Fibroblast of pulmonary artery (primary cell): ENCODE measurements at regions not wholly inside any gene's neighbourhood (a gene's known extent, or its start where the extent isn't known, plus 50 kb on each side); places are given as distances from the start of the nearest gene placed in this dataset.
"Not testable (repeated sequence)": the region's sequence is repeated elsewhere in the genome, so short reads cannot be mapped to it uniquely, and the experiment has no call there.

Experiments used
- DNase-seq: peaks from one replicate; pipeline ENCODE4 v3.0.0-alpha.2; 2010; ENCODE audit warnings: low read depth
- H3K4me3 ChIP-seq: replicated peaks from 2 replicates; pipeline ENCODE4 v1.5.1; 2011; ENCODE audit warnings: low read depth, mild to moderate bottlenecking, control low read depth, low read length, moderate library complexity
- TF ChIP-seq, protein P1 (sequence below): IDR thresholded peaks from 2 replicates; pipeline ENCODE4 v1.5.1; 2011; ENCODE audit warnings: mild to moderate bottlenecking, control low read depth, low read length, inconsistent platforms; ENCODE audit errors: missing control alignments

DNA sequence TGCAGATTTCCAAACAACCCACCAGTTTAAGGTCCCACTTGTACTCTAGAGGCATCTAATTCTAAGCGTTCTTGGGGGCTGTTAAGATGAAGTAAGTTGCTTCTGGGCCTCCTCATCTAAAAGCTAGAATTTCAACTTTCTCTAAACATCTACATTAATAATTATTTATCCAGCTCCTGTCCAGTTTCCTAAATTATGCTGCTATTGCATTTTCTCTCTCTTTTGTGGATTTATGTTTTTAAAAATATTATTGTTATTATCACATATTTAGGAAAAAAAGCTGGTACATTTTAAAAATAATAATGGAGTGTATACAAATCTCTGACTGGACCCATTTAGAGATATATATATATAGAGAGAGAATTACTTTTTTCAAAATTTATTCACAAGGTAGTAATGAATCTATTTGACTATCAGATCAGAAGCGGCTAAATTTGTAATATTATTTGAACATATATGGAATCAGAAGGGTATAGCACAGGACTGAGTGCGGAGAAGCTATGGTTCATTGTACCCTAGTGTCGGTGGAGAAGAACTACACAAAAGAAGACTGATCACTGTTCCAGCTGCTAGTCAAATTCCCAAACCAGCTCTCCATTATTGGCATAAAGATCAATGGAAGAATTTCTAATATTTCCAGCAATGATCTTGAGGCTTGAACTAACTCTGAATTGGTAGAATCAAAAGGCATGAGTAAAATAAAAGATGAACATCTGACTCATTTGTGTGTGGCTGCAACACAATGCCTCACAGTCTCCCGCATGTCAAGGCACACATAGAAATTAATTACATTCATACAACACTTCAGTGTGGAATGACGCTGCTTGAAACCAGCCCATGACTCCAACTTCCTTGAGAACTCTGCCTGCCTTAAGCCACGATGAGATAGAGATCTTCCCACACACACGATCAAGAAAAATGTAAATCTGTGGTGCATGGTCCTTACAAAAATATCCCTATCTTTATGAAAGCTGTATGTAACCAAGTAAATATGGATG lies 433.4 kb upstream of the OR4E1 start:
- TF ChIP-seq, protein P1, sequence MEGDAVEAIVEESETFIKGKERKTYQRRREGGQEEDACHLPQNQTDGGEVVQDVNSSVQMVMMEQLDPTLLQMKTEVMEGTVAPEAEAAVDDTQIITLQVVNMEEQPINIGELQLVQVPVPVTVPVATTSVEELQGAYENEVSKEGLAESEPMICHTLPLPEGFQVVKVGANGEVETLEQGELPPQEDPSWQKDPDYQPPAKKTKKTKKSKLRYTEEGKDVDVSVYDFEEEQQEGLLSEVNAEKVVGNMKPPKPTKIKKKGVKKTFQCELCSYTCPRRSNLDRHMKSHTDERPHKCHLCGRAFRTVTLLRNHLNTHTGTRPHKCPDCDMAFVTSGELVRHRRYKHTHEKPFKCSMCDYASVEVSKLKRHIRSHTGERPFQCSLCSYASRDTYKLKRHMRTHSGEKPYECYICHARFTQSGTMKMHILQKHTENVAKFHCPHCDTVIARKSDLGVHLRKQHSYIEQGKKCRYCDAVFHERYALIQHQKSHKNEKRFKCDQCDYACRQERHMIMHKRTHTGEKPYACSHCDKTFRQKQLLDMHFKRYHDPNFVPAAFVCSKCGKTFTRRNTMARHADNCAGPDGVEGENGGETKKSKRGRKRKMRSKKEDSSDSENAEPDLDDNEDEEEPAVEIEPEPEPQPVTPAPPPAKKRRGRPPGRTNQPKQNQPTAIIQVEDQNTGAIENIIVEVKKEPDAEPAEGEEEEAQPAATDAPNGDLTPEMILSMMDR = no peak
- DNase-seq = no peak
- no peak overlapping the region for H3K4me3 ChIP-seq

DNA sequence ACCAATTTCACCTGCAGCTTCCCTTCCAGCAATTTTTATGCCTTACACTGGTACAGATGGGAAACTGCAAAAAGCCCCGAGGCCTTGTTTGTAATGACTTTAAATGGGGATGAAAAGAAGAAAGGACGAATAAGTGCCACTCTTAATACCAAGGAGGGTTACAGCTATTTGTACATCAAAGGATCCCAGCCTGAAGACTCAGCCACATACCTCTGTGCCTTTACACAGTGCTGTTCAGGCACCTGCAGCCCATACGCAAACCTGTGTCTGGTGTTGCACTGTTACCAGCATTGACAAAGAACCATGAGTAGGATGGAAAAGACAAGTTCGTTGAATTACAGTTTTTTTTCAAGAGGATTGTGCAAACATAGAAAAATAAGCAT lies 432.0 kb upstream of the OR4E1 start:
- DNase-seq = no peak
- TF ChIP-seq, protein P1 = no peak
- no peak overlapping the region for H3K4me3 ChIP-seq

DNA sequence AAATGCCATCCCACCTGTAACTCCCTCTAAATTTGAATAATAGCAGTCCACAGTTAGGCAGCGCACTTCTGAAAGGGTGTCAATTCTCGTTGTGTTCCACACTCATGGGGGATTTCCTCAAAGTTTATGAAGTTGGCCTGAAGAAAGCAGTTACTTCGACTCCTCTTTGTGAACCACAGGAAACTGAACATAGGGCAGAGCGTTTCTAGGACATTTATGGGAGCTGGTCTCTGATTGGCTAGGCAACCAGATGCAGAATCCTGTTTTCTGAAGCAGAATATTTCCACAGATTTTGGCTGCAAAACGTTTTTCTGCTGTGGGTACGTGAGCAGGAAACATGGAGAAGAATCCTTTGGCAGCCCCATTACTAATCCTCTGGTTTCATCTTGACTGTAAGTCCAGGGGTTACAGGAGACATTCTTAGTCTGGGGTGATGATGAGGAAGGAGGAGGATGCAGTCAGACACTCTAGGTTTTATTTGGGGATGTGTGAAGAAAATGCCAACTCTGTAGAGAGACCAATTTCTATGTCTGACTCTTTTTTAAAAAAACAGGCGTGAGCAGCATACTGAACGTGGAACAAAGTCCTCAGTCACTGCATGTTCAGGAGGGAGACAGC lies 431.5 kb upstream of the OR4E1 start:
- DNase-seq = no peak
- TF ChIP-seq, protein P1 = no peak
- H3K4me3 ChIP-seq = no peak overlapping the region

DNA sequence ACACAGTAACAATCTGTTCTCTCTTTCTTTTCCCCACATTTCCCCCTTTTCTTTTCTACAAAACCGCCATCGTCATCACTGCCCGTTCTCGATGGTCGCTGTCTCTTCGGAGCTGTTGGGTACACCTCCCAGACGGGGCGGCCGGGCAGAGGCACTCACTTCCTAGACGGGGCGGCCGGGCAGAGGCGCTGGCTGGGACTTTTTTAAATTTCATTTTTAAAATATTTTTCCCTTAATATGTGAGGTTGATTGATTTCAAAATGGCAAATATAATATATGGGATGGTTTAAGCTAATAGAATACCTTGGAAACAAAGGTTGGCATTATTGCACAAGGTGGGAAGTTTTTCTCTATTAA lies 427.1 kb upstream of the OR4E1 start:
- not testable (repeated sequence) for H3K4me3 ChIP-seq, DNase-seq

DNA sequence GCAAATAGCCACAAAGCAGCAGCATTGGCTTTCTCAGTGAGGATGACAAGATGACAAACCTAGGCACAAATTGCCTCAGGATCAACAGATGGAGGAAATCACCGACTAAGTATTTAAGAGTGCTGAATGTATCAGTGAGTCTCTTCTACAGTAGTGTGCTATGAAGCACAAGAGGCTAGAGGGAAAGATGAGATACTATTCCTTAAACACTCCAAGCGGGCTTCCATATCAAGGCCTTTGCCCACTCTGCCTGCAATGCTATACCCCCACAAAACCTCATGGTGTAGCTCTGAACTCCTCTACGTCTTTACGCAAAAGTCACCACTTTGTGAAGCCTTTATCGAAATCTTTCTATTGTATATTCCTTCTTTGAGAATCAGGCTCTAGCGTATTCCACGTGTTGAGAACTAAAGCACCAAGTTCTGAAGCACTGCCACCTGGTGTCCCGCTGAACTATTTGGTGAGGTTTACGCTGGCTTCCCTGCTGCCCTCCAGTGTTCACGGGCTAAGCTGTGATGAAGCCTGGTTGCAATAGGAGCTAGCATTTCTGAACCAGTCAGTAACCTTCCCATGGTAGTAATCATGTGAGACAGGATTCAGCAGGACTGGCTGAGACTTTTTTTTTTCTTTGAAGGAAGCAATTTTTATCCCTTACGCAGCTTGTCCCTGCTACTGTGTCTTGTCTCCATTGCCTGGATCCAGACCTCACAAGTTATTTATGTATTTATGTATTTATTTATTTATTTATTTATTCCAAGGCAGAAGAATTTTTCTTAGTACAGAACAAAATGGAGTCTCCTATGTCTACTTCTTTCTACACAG lies 426.5 kb upstream of the OR4E1 start:
- TF ChIP-seq, protein P1 = peak; percentile 48
- DNase-seq = peak; percentile 53
- no peak overlapping the region for H3K4me3 ChIP-seq

DNA sequence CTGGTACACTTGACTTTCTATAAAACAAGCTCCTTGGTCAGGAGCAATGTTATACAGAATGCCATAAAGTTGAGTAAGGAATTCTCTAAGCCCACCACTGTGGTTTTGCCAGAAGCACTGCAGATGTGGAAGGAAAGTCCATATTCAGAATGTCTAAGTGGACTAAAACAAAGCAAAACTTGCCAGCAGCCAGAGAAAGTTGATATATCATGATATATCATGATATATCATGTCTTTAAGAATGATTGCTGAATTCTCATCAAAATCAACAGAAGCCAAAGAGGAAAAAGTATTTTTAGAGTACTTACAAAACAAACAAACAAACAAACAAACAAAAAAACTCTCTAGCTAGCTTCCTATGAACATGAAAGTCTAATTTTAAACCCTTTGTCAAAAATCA lies 424.8 kb upstream of the OR4E1 start:
- DNase-seq = no peak
- H3K4me3 ChIP-seq = no peak overlapping the region
- TF ChIP-seq, protein P1 = no peak
